H1 (cell line): ENCODE measurements at regions not wholly inside any gene's neighbourhood (a gene's known extent, or its start where the extent isn't known, plus 50 kb on each side); places are given as distances from the start of the nearest gene placed in this dataset.

ENCODE experiments used
- CTCF ChIA-PET: fragments of 300-600 bp; sonication (Branson Sonifier 250); formaldehyde crosslinking; loops from one replicate; lab custom pipeline; 2021; ENCODE audit not compliant: partially characterized antibody; lab: Charles Lee
- POLR2A ChIA-PET: fragments of 300-600 bp; sonication (Branson Sonifier 250); formaldehyde crosslinking; loops from one replicate; lab custom pipeline; 2021; ENCODE audit warnings: inconsistent platforms; ENCODE audit not compliant: partially characterized antibody; lab: Charles Lee
- DNase-seq, 2 experiments: peaks; one replicate each; pipeline versions ENCODE4 v3.0.0 to v3.0.0-alpha.2; 2010 to 2022; ENCODE audit warnings: low spot score in 2 of 2, low read depth in 1 of 2, mixed read lengths in 1 of 2
- FAIRE-seq: peaks from 2 replicates; lab custom pipeline; 2011; peaks lifted over from hg19 to GRCh38; lab: Jason Lieb, UNC
- H2AFZ ChIP-seq: 2 replicates; pipeline ENCODE4 v1.8.1; 2012; ENCODE audit warnings: low read length, inconsistent platforms
- H2AK5ac ChIP-seq: 2 replicates; pipeline ENCODE4 v1.6.1; 2013; ENCODE audit warnings: low read depth, low read length
- H2BK120ac ChIP-seq: replicated peaks from 2 replicates; pipeline ENCODE3; 2013; ENCODE audit warnings: low read depth, low read length, inconsistent platforms
- H2BK12ac ChIP-seq: 2 replicates; pipeline ENCODE4 v1.6.1; 2013; ENCODE audit warnings: low read depth, low read length
- H2BK15ac ChIP-seq: 2 replicates; pipeline ENCODE4 v1.6.1; 2013; ENCODE audit warnings: low read length
- H2BK20ac ChIP-seq: 2 replicates; pipeline ENCODE4 v1.6.1; 2013; ENCODE audit warnings: low read length
- H2BK5ac ChIP-seq: 2 replicates; pipeline ENCODE4 v1.6.1; 2013; ENCODE audit warnings: low read depth, low read length
- H3K14ac ChIP-seq: 2 replicates; pipeline ENCODE4 v1.6.1; 2013; ENCODE audit warnings: inconsistent platforms; ENCODE audit not compliant: insufficient read length
- H3K18ac ChIP-seq: 2 replicates; pipeline ENCODE4 v1.6.1; 2013; ENCODE audit warnings: low read length; ENCODE audit errors: extremely low read depth
- H3K23ac ChIP-seq: 2 replicates; pipeline ENCODE4 v1.6.1; 2013; ENCODE audit warnings: inconsistent platforms; ENCODE audit not compliant: insufficient read length
- H3K23me2 ChIP-seq: 2 replicates; pipeline ENCODE4 v1.6.1; 2013; ENCODE audit warnings: low read depth, low read length
- H3K27ac ChIP-seq: 2 replicates; pipeline ENCODE4 v1.6.1; 2011; ENCODE audit warnings: low read depth, low read length, inconsistent platforms
- H3K27me3 ChIP-seq, 4 experiments: replicated peaks in 1 of 4; 1 replicate in 1 of 4; 2 replicates in 3 of 4; pipeline versions ENCODE4 v1.6.1 to v1.8.1; 2011 to 2013; ENCODE audit warnings: low read length in 3 of 4, mild to moderate bottlenecking in 3 of 4, inconsistent platforms in 2 of 4, mixed read lengths in 2 of 4, moderate library complexity in 1 of 4; ENCODE audit not compliant: control insufficient read depth in 3 of 4, insufficient read depth in 3 of 4; ENCODE audit errors: extremely low read depth in 1 of 4
- H3K36me3 ChIP-seq, 4 experiments: 2 replicates each; pipeline versions ENCODE4 v1.6.1 to v1.8.1; 2011 to 2013; ENCODE audit warnings: mild to moderate bottlenecking in 4 of 4, low read length in 3 of 4, moderate library complexity in 2 of 4, control low read depth in 1 of 4, inconsistent platforms in 1 of 4; ENCODE audit not compliant: insufficient read depth in 4 of 4, control insufficient read depth in 2 of 4
- H3K4ac ChIP-seq: replicated peaks from 2 replicates; pipeline ENCODE3; 2013; ENCODE audit warnings: low read length, low read depth, mixed read lengths, inconsistent platforms; ENCODE audit not compliant: insufficient read length
- H3K4me1 ChIP-seq, 4 experiments: replicated peaks in 1 of 4; 1 replicate in 1 of 4; 2 replicates in 3 of 4; pipeline versions ENCODE4 v1.6.1 to v1.8.1; 2011 to 2013; ENCODE audit warnings: low read length in 3 of 4, inconsistent platforms in 2 of 4, mixed read lengths in 1 of 4; ENCODE audit not compliant: insufficient read depth in 4 of 4, control insufficient read depth in 3 of 4
- H3K4me2 ChIP-seq, 2 experiments: 2 replicates each; pipeline versions ENCODE4 v1.6.1 to v1.8.1; 2011 to 2013; ENCODE audit warnings: low read depth in 2 of 2, low read length in 2 of 2, control low read depth in 1 of 2, inconsistent platforms in 1 of 2, mild to moderate bottlenecking in 1 of 2; ENCODE audit not compliant: insufficient read depth in 1 of 2
- H3K4me3 ChIP-seq, 4 experiments: fragments of 200-600, 300-600 bp in 1 of 4; sonication (generic), shearing (Covaris generic), sonication (Bioruptor Twin) in 1 of 4; 2 replicates each; pipeline versions ENCODE4 v1.5.1 to v1.8.1; 2011 to 2016; ENCODE audit warnings: low read length in 4 of 4, low read depth in 3 of 4, control low read depth in 2 of 4, inconsistent platforms in 2 of 4, mild to moderate bottlenecking in 2 of 4, mixed read lengths in 1 of 4, moderate library complexity in 1 of 4; ENCODE audit not compliant: insufficient read depth in 2 of 4; ENCODE audit errors: extremely low read depth in 1 of 4
- H3K56ac ChIP-seq: replicated peaks from 2 replicates; pipeline ENCODE3; 2013; ENCODE audit warnings: low read depth, mild to moderate bottlenecking, mixed read lengths, low read length, inconsistent platforms; ENCODE audit not compliant: insufficient read length
- H3K79me1 ChIP-seq: 2 replicates; pipeline ENCODE4 v1.6.1; 2013; ENCODE audit warnings: low read depth, low read length, control low read depth
- H3K79me2 ChIP-seq, 2 experiments: 2 replicates each; pipeline versions ENCODE4 v1.6.1 to v1.8.1; 2012 to 2013; ENCODE audit warnings: low read length in 2 of 2, mild to moderate bottlenecking in 2 of 2, inconsistent platforms in 1 of 2; ENCODE audit not compliant: insufficient read depth in 2 of 2, control insufficient read depth in 1 of 2
- H3K9ac ChIP-seq, 4 experiments: replicated peaks in 1 of 4; 1 replicate in 1 of 4; 2 replicates in 3 of 4; pipeline versions ENCODE4 v1.6.1 to v1.8.1; 2011 to 2013; ENCODE audit warnings: low read depth in 3 of 4, low read length in 3 of 4, control low read depth in 2 of 4, mild to moderate bottlenecking in 2 of 4, moderate library complexity in 2 of 4, inconsistent platforms in 1 of 4; ENCODE audit errors: extremely low read depth in 1 of 4
- H3K9me3 ChIP-seq, 2 experiments: 2 replicates each; pipeline versions ENCODE4 v1.6.1 to v1.8.1; 2012 to 2013; ENCODE audit warnings: mild to moderate bottlenecking in 2 of 2, moderate library complexity in 2 of 2, control low read depth in 1 of 2, inconsistent platforms in 1 of 2, low read depth in 1 of 2, low read length in 1 of 2, mixed read lengths in 1 of 2; ENCODE audit not compliant: insufficient read depth in 2 of 2
- H4K20me1 ChIP-seq, 2 experiments: replicated peaks in 1 of 2; 2 replicates each; pipeline versions ENCODE3 to v1.8.1; 2011 to 2013; ENCODE audit warnings: inconsistent platforms in 2 of 2, low read length in 2 of 2, mild to moderate bottlenecking in 1 of 2; ENCODE audit not compliant: insufficient read depth in 2 of 2, control insufficient read depth in 1 of 2
- H4K5ac ChIP-seq: 2 replicates; pipeline ENCODE4 v1.6.1; 2013; ENCODE audit warnings: low read length, low read depth, mixed read lengths, inconsistent platforms; ENCODE audit not compliant: insufficient read length
- H4K8ac ChIP-seq: 2 replicates; pipeline ENCODE4 v1.8.0; 2013; ENCODE audit warnings: mild to moderate bottlenecking, moderate library complexity, low read length, inconsistent platforms; ENCODE audit not compliant: insufficient read depth; ENCODE audit errors: extremely low read depth
- H4K91ac ChIP-seq: replicated peaks from 2 replicates; pipeline ENCODE3; 2013; ENCODE audit warnings: low read length, mixed read lengths, inconsistent platforms; ENCODE audit not compliant: insufficient read length
- WGBS, 2 experiments: shearing (Covaris generic) in 1 of 2; methylation state at CpG; one replicate each; pipeline versions ENCODE4 v1.1.6 to v1.1.7; 2013 to 2015; ENCODE audit warnings: low lambda C conversion rate in 2 of 2, mixed read lengths in 2 of 2, inconsistent platforms in 1 of 2, low coverage in 1 of 2, missing lambda C conversion rate in 1 of 2; ENCODE audit not compliant: insufficient replicate concordance in 2 of 2, insufficient coverage in 1 of 2, insufficient read length in 1 of 2; ENCODE audit errors: extremely low coverage in 1 of 2, missing lambda C conversion rate in 1 of 2; 5-methylcytosine and 5-hydroxymethylcytosine counted together
- TF ChIP-seq, protein P1 (sequence below): fragments of 300-600 bp; sonication (generic); IDR thresholded peaks from 2 replicates; pipeline ENCODE4 v1.7.1; 2012; ENCODE audit warnings: low read length, moderate library complexity, mild to moderate bottlenecking, inconsistent platforms; ENCODE audit not compliant: insufficient replicate concordance

DNA sequence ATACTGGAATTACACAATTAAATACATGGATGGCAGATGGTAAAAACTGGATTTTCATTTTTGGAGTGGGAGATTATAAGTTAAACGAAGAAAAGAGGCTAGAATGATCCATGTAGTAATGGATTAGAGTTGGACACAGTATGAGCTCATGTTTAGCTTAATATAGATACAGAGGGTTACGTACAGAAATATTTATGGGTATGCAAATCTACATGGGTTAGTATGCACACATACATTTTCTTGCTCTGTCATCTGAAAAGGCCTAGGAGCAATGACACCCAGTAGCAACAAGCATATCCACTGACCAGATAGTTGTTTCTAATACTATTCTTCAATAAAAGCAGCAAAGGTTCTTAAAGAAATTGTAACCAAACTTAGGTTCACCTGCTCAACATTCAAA lies 366.4 kb downstream of the SEMA3D start:
- Histone ChIP-seq H3K4me3 (no peak overlapping the region), H2BK20ac (no peak overlapping the region), H4K5ac (no peak overlapping the region)
- TF ChIP-seq, protein P1, sequence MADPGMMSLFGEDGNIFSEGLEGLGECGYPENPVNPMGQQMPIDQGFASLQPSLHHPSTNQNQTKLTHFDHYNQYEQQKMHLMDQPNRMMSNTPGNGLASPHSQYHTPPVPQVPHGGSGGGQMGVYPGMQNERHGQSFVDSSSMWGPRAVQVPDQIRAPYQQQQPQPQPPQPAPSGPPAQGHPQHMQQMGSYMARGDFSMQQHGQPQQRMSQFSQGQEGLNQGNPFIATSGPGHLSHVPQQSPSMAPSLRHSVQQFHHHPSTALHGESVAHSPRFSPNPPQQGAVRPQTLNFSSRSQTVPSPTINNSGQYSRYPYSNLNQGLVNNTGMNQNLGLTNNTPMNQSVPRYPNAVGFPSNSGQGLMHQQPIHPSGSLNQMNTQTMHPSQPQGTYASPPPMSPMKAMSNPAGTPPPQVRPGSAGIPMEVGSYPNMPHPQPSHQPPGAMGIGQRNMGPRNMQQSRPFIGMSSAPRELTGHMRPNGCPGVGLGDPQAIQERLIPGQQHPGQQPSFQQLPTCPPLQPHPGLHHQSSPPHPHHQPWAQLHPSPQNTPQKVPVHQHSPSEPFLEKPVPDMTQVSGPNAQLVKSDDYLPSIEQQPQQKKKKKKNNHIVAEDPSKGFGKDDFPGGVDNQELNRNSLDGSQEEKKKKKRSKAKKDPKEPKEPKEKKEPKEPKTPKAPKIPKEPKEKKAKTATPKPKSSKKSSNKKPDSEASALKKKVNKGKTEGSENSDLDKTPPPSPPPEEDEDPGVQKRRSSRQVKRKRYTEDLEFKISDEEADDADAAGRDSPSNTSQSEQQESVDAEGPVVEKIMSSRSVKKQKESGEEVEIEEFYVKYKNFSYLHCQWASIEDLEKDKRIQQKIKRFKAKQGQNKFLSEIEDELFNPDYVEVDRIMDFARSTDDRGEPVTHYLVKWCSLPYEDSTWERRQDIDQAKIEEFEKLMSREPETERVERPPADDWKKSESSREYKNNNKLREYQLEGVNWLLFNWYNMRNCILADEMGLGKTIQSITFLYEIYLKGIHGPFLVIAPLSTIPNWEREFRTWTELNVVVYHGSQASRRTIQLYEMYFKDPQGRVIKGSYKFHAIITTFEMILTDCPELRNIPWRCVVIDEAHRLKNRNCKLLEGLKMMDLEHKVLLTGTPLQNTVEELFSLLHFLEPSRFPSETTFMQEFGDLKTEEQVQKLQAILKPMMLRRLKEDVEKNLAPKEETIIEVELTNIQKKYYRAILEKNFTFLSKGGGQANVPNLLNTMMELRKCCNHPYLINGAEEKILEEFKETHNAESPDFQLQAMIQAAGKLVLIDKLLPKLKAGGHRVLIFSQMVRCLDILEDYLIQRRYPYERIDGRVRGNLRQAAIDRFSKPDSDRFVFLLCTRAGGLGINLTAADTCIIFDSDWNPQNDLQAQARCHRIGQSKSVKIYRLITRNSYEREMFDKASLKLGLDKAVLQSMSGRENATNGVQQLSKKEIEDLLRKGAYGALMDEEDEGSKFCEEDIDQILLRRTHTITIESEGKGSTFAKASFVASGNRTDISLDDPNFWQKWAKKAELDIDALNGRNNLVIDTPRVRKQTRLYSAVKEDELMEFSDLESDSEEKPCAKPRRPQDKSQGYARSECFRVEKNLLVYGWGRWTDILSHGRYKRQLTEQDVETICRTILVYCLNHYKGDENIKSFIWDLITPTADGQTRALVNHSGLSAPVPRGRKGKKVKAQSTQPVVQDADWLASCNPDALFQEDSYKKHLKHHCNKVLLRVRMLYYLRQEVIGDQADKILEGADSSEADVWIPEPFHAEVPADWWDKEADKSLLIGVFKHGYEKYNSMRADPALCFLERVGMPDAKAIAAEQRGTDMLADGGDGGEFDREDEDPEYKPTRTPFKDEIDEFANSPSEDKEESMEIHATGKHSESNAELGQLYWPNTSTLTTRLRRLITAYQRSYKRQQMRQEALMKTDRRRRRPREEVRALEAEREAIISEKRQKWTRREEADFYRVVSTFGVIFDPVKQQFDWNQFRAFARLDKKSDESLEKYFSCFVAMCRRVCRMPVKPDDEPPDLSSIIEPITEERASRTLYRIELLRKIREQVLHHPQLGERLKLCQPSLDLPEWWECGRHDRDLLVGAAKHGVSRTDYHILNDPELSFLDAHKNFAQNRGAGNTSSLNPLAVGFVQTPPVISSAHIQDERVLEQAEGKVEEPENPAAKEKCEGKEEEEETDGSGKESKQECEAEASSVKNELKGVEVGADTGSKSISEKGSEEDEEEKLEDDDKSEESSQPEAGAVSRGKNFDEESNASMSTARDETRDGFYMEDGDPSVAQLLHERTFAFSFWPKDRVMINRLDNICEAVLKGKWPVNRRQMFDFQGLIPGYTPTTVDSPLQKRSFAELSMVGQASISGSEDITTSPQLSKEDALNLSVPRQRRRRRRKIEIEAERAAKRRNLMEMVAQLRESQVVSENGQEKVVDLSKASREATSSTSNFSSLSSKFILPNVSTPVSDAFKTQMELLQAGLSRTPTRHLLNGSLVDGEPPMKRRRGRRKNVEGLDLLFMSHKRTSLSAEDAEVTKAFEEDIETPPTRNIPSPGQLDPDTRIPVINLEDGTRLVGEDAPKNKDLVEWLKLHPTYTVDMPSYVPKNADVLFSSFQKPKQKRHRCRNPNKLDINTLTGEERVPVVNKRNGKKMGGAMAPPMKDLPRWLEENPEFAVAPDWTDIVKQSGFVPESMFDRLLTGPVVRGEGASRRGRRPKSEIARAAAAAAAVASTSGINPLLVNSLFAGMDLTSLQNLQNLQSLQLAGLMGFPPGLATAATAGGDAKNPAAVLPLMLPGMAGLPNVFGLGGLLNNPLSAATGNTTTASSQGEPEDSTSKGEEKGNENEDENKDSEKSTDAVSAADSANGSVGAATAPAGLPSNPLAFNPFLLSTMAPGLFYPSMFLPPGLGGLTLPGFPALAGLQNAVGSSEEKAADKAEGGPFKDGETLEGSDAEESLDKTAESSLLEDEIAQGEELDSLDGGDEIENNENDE: no peak

More for the DNA sequence above, 366.4 kb downstream of the SEMA3D start:
- Histone ChIP-seq H3K36me3 (no peaks in the 10 kb centered on the region), H3K4ac (no peak overlapping the region), H3K4me2 (no peak overlapping the region), H3K27ac (no peak overlapping the region), H4K20me1 (no peaks in the 10 kb centered on the region), H3K23me2 (no peaks in the 10 kb centered on the region), H2BK12ac (no peak overlapping the region), H3K18ac (no peak overlapping the region), H2BK5ac (no peak overlapping the region), H3K23ac (no peak overlapping the region), H3K79me2 (no peaks in the 10 kb centered on the region), H2BK15ac (no peak overlapping the region), H3K56ac (no peak overlapping the region), H3K27me3 (no peaks in the 10 kb centered on the region), H2BK120ac (no peak overlapping the region), H2AFZ (no peak overlapping the region), H3K14ac (no peak overlapping the region), H3K79me1 (no peaks in the 10 kb centered on the region), H4K8ac (no peak overlapping the region), H3K9ac (no peak overlapping the region), H3K9me3 (no peaks in the 10 kb centered on the region), H3K4me1 (no peaks in the 10 kb centered on the region), H4K91ac (no peak overlapping the region), H2AK5ac (no peak overlapping the region)
- 48% methylated on average over 2 of the region's 2 CpGs; no CpG with 5 or more reads in 1 of the 2 experiments for WGBS, 2 experiments
- FAIRE-seq: no peak
- no peak for DNase-seq
- CTCF ChIA-PET: no interaction called here
- POLR2A ChIA-PET: no interaction called here
